HepG2 (cell line): ENCODE measurements at regions not wholly inside any gene's neighbourhood (a gene's known extent, or its start where the extent isn't known, plus 50 kb on each side); places are given as distances from the start of the nearest gene placed in this dataset.

Experiments
- ATAC-seq: fragments of 200-7000 bp; cut with Tn5 transposase; 3 replicates; pipeline ENCODE4 v1.9.1; 2020; ENCODE audit warnings: mild to moderate bottlenecking, moderate library complexity
- BruUV-seq: library from RNA; stranded (reverse); fragments of 400-500 nt; replicated peaks from 2 replicates; lab custom pipeline; 2021; lab: Mats Ljungman, UMichigan
- CTCF ChIA-PET: fragments of 300-600 bp; formaldehyde crosslinking; extraction: SDS; loops from one replicate; lab custom pipeline; 2021; ENCODE audit warnings: low total read pairs, inconsistent platforms, low intra/inter-chr PET ratio; lab: Yijun Ruan, JAX
- POLR2A ChIA-PET: fragments of 350-600 bp; sonication (Branson Sonifier 250); formaldehyde crosslinking; loops from one replicate; lab custom pipeline; 2020; ENCODE audit warnings: antibody characterized with exemption, inconsistent platforms; lab: Yijun Ruan, JAX
- DNase-seq: peaks from one replicate; pipeline ENCODE4 v3.0.0-alpha.2; 2015; ENCODE audit warnings: low spot score
- FAIRE-seq: peaks from 3 replicates; lab custom pipeline; 2011; peaks lifted over from hg19 to GRCh38; lab: Jason Lieb, UNC
- H2AFZ ChIP-seq: one replicate; pipeline ENCODE4 v1.6.1; 2011; ENCODE audit warnings: low read length, inconsistent platforms
- H3K27ac ChIP-seq: fragments of 300-600 bp; 3 replicates; pipeline ENCODE4 v1.8.0; 2011; ENCODE audit warnings: mixed run types, mild to moderate bottlenecking, mixed read lengths, low read length, inconsistent platforms; ENCODE audit not compliant: insufficient read depth; ENCODE audit errors: extremely low read length
- H3K27me3 ChIP-seq, 2 experiments: fragments of 200-600 bp in 1 of 2; 2 replicates in 1 of 2; 3 replicates in 1 of 2; pipeline versions ENCODE4 v1.6.0 to v1.8.0; 2011; ENCODE audit warnings: low read length in 2 of 2, mild to moderate bottlenecking in 2 of 2, moderate library complexity in 2 of 2, inconsistent platforms in 1 of 2; ENCODE audit not compliant: insufficient read depth in 2 of 2, control insufficient read depth in 1 of 2
- H3K36me3 ChIP-seq, 2 experiments: fragments of 200-600 bp in 1 of 2; replicated peaks in 1 of 2; 2 replicates in 1 of 2; 3 replicates in 1 of 2; pipeline versions ENCODE4 v1.5.1 to v1.8.0; 2011; ENCODE audit warnings: low read length in 2 of 2, inconsistent platforms in 1 of 2; ENCODE audit not compliant: insufficient read depth in 2 of 2, control insufficient read depth in 1 of 2
- H3K4me1 ChIP-seq: 2 replicates; pipeline ENCODE4 v1.5.1; 2012; ENCODE audit warnings: low read length, inconsistent platforms; ENCODE audit not compliant: insufficient read depth
- H3K4me2 ChIP-seq: 2 replicates; pipeline ENCODE4 v1.6.0; 2011; ENCODE audit warnings: low read depth, low read length, inconsistent platforms
- H3K4me3 ChIP-seq, 3 experiments: fragments of 200-600 bp in 1 of 3; sonication (generic), shearing (Covaris generic) in 1 of 3; replicated peaks in 1 of 3; 2 replicates each; pipeline ENCODE4 v1.5.1; 2011 to 2016; ENCODE audit warnings: low read length in 3 of 3, inconsistent platforms in 2 of 3, low read depth in 2 of 3, mild to moderate bottlenecking in 2 of 3, control low read depth in 1 of 3, mixed read lengths in 1 of 3; ENCODE audit not compliant: insufficient read depth in 1 of 3
- H3K79me2 ChIP-seq: one replicate; pipeline ENCODE4 v1.6.1; 2011; ENCODE audit warnings: low read length, inconsistent platforms; ENCODE audit not compliant: insufficient read depth
- H3K9ac ChIP-seq: 2 replicates; pipeline ENCODE4 v1.6.0; 2011; ENCODE audit warnings: mild to moderate bottlenecking, low read depth, low read length, inconsistent platforms; ENCODE audit not compliant: insufficient read depth
- H3K9me3 ChIP-seq: 2 replicates; pipeline ENCODE4 v1.5.1; 2012; ENCODE audit warnings: mild to moderate bottlenecking, low read length
- H4K20me1 ChIP-seq: 2 replicates; pipeline ENCODE4 v1.6.0; 2011; ENCODE audit warnings: inconsistent platforms, mild to moderate bottlenecking, low read length, moderate library complexity; ENCODE audit not compliant: insufficient read depth
- GPN1 ChIP-seq: sonication (generic); formaldehyde crosslinking; IDR thresholded peaks from 2 replicates; pipeline ENCODE4 v1.5.1; 2020; ENCODE audit warnings: missing genetic modification reagents, borderline replicate concordance
- JUND ChIP-seq: sonication (generic); formaldehyde crosslinking; IDR thresholded peaks from 2 replicates; pipeline ENCODE4 v1.8.0; 2022; ENCODE audit warnings: mild to moderate bottlenecking, missing genetic modification reagents
- LCORL ChIP-seq, 2 experiments: fragments of 450-650 bp in 1 of 2; sonication (generic) in 1 of 2; formaldehyde crosslinking in 1 of 2; IDR thresholded peaks; 2 replicates each; pipeline versions ENCODE4 v1.5.0 to v1.6.1; 2017 to 2020; ENCODE audit warnings: antibody characterized with exemption in 1 of 2, missing genetic modification reagents in 1 of 2
- MIER2 ChIP-seq: IDR thresholded peaks from 2 replicates; pipeline ENCODE4 v1.6.1; 2016; ENCODE audit warnings: missing biosample characterization, missing genetic modification reagents
- NR2C2 ChIP-seq: sonication (generic); formaldehyde crosslinking; IDR thresholded peaks from 2 replicates; pipeline ENCODE4 v1.4.0; 2020; ENCODE audit warnings: missing genetic modification reagents, mild to moderate bottlenecking, moderate library complexity, borderline replicate concordance
- POLR2G ChIP-seq: fragments of 200-400 bp; formaldehyde crosslinking; IDR thresholded peaks from 2 replicates; pipeline ENCODE4 v1.6.1; 2018; ENCODE audit warnings: mild to moderate bottlenecking, low read depth, low read length, moderate library complexity
- ZNF335 ChIP-seq: sonication (generic); formaldehyde crosslinking; IDR thresholded peaks from 2 replicates; pipeline ENCODE4 v1.4.0; 2020; ENCODE audit warnings: missing genetic modification reagents
- ZNF615 ChIP-seq: sonication (generic); formaldehyde crosslinking; IDR thresholded peaks from 2 replicates; pipeline ENCODE4 v1.5.0; 2020; ENCODE audit warnings: mild to moderate bottlenecking, missing genetic modification reagents, borderline replicate concordance
- WGBS: methylation state at CpG from one replicate; pipeline ENCODE4 v1.1.6; 2017; ENCODE audit warnings: low lambda C conversion rate; 5-methylcytosine and 5-hydroxymethylcytosine counted together
- in situ Hi-C: cut with HindIII; loops from 2 replicates; pipeline ENCODE4 v1.10.0; 2017; ENCODE audit warnings: low pct_unique_long_range_greater_than_20kb; ENCODE audit not compliant: extremely low pct_ligation_motif_present
- intact Hi-C: fragments of 100-400 bp; cut with micrococcal nuclease; formaldehyde crosslinking; loops from one replicate; pipeline ENCODE4 v1.10.0; 2022; ENCODE audit not compliant: unreplicated experiment
- TF ChIP-seq, protein P1 (sequence below): sonication (generic); formaldehyde crosslinking; IDR thresholded peaks from 2 replicates; pipeline ENCODE4 v1.5.0; 2020; ENCODE audit warnings: missing genetic modification reagents
- TF ChIP-seq, protein P2 (sequence below): fragments of 450-650 bp; IDR thresholded peaks from 2 replicates; pipeline ENCODE4 v1.6.1; 2017
- TF ChIP-seq, protein P3 (sequence below), 2 experiments: sonication (generic) in 1 of 2; formaldehyde crosslinking in 1 of 2; IDR thresholded peaks; 2 replicates each; pipeline versions ENCODE4 v1.4.0 to v1.6.1; 2018 to 2020; ENCODE audit warnings: missing genetic modification reagents in 2 of 2, borderline replicate concordance in 1 of 2, low read depth in 1 of 2, mild to moderate bottlenecking in 1 of 2, missing biosample characterization in 1 of 2
- TF ChIP-seq, protein P4 (sequence below): sonication (generic); formaldehyde crosslinking; IDR thresholded peaks from 2 replicates; pipeline ENCODE4; 2020; ENCODE audit warnings: missing genetic modification reagents, mild to moderate bottlenecking, borderline replicate concordance

DNA sequence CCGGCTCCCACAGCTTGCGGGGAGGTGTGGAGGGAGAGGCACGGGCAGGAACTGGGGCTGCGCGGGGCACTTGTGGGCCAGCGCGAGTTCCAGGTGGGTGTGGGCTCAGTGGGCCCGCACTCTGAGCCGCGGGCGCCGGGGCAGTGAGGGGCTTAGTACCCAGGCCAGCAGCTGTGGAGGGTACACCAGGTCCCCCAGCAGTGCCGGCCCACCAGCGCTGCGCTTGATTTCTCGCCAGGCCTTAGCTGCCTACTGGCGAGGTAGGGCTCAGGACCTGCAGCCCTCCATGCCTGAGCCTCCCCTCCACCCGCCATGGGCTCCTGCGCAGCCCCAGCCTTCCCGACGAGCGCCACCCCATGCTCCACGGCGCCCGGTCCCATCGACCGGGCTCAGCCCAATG, 337.9 kb upstream of the ACVR2A start (continued):
- TF ChIP-seq JUND (no peak), ZNF615 (CRISPR knock-in tag) (no peak), ZNF335 (CRISPR knock-in tag) (no peak), POLR2G (no peak), GPN1 (no peak)
- TF ChIP-seq, protein P1, sequence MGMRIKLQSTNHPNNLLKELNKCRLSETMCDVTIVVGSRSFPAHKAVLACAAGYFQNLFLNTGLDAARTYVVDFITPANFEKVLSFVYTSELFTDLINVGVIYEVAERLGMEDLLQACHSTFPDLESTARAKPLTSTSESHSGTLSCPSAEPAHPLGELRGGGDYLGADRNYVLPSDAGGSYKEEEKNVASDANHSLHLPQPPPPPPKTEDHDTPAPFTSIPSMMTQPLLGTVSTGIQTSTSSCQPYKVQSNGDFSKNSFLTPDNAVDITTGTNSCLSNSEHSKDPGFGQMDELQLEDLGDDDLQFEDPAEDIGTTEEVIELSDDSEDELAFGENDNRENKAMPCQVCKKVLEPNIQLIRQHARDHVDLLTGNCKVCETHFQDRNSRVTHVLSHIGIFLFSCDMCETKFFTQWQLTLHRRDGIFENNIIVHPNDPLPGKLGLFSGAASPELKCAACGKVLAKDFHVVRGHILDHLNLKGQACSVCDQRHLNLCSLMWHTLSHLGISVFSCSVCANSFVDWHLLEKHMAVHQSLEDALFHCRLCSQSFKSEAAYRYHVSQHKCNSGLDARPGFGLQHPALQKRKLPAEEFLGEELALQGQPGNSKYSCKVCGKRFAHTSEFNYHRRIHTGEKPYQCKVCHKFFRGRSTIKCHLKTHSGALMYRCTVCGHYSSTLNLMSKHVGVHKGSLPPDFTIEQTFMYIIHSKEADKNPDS (CRISPR knock-in tag) = no peak
- TF ChIP-seq, protein P2, sequence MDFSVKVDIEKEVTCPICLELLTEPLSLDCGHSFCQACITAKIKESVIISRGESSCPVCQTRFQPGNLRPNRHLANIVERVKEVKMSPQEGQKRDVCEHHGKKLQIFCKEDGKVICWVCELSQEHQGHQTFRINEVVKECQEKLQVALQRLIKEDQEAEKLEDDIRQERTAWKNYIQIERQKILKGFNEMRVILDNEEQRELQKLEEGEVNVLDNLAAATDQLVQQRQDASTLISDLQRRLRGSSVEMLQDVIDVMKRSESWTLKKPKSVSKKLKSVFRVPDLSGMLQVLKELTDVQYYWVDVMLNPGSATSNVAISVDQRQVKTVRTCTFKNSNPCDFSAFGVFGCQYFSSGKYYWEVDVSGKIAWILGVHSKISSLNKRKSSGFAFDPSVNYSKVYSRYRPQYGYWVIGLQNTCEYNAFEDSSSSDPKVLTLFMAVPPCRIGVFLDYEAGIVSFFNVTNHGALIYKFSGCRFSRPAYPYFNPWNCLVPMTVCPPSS = no peak

DNA sequence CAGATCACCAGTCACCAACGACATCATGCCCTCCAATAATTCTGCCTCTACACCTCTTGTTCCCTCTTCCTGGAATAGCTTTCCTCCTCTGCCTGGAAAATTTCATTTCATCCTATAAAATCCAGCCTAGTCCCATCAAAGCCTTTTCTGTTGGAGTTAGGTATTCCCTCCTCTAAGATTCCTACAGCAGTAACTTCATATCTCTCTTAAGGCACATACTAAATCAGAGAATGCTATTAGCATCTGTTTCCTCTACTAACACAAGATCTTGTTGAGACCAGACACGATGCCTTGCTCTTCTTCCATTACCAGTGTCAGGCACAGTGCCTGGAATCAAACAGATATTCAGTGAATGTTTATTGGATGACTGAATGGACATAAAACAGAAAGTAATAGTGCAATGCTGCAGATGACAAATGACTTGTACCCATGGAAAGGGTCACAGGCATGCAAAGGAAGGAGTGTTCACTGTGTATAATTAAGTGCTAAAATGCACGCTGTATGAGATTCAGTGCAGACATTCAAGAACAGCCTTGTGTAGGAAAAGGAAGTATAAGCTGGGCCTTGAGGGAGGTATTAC, 342.0 kb upstream of the ACVR2A start:
- Histone ChIP-seq H3K9ac (no peak overlapping the region), H4K20me1 (no peaks in the 10 kb centered on the region), H3K4me2 (no peak overlapping the region), H2AFZ (no peak overlapping the region), H3K27me3 (no peaks in the 10 kb centered on the region), H3K4me1 (no peaks in the 10 kb centered on the region), H3K9me3 (no peaks in the 10 kb centered on the region), H3K79me2 (no peaks in the 10 kb centered on the region), H3K36me3 (no peaks in the 10 kb centered on the region)
- no TSS peak for BruUV-seq
- ATAC-seq (no peak), FAIRE-seq (no peak), DNase-seq (no peak)
- POLR2A ChIA-PET = no interaction called here
- in situ Hi-C loops (no loop called here), intact Hi-C loops (no loop called here)
- 5% methylated on average over 3 of the region's 3 CpGs for WGBS
- TF ChIP-seq, protein P3, sequence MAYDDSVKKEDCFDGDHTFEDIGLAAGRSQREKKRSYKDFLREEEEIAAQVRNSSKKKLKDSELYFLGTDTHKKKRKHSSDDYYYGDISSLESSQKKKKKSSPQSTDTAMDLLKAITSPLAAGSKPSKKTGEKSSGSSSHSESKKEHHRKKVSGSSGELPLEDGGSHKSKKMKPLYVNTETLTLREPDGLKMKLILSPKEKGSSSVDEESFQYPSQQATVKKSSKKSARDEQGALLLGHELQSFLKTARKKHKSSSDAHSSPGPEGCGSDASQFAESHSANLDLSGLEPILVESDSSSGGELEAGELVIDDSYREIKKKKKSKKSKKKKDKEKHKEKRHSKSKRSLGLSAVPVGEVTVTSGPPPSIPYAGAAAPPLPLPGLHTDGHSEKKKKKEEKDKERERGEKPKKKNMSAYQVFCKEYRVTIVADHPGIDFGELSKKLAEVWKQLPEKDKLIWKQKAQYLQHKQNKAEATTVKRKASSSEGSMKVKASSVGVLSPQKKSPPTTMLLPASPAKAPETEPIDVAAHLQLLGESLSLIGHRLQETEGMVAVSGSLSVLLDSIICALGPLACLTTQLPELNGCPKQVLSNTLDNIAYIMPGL (CRISPR knock-in tag; IDR thresholded peaks at IDR 0.05; ENCODE audit: borderline replicate concordance in 1 of 2, low read depth in 1 of 2) = no peak
- TF ChIP-seq, protein P4, sequence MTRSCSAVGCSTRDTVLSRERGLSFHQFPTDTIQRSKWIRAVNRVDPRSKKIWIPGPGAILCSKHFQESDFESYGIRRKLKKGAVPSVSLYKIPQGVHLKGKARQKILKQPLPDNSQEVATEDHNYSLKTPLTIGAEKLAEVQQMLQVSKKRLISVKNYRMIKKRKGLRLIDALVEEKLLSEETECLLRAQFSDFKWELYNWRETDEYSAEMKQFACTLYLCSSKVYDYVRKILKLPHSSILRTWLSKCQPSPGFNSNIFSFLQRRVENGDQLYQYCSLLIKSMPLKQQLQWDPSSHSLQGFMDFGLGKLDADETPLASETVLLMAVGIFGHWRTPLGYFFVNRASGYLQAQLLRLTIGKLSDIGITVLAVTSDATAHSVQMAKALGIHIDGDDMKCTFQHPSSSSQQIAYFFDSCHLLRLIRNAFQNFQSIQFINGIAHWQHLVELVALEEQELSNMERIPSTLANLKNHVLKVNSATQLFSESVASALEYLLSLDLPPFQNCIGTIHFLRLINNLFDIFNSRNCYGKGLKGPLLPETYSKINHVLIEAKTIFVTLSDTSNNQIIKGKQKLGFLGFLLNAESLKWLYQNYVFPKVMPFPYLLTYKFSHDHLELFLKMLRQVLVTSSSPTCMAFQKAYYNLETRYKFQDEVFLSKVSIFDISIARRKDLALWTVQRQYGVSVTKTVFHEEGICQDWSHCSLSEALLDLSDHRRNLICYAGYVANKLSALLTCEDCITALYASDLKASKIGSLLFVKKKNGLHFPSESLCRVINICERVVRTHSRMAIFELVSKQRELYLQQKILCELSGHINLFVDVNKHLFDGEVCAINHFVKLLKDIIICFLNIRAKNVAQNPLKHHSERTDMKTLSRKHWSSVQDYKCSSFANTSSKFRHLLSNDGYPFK (CRISPR knock-in tag) = no peak
- TF ChIP-seq NR2C2 (CRISPR knock-in tag) = no peak
- TF ChIP-seq MIER2 (CRISPR knock-in tag) = no peak
- no peak for TF ChIP-seq LCORL (IDR thresholded peaks at IDR 0.05)
- no peak for TF ChIP-seq LCORL (CRISPR knock-in tag; IDR thresholded peaks at IDR 0.05)
- TF ChIP-seq, all 625 proteins: peak for 0
- Histone ChIP-seq H3K4me3 (no peak overlapping the region), H3K27ac (no peak overlapping the region)
- CTCF ChIA-PET = no interaction called here
